Smooth muscle cell (in vitro differentiated cells): ENCODE measurements at regions not wholly inside any gene's neighbourhood (a gene's known extent, or its start where the extent isn't known, plus 50 kb on each side); places are given as distances from the start of the nearest gene placed in this dataset.

Experiments
- DNase-seq: peaks from one replicate; lab custom pipeline; 2025; ENCODE audit not compliant: unreplicated experiment; lab: John Stamatoyannopoulos, UW
- H2AFZ ChIP-seq: fragments of 200-600 bp; sonication (generic); 2 replicates; pipeline ENCODE4 v1.6.0; 2016; ENCODE audit warnings: antibody characterized with exemption, low read depth, mild to moderate bottlenecking
- H3F3A ChIP-seq: fragments of 200-600 bp; sonication (generic); 2 replicates; pipeline ENCODE4 v1.6.0; 2017; ENCODE audit warnings: antibody characterized with exemption, low read depth
- H3K27ac ChIP-seq: fragments of 200-600 bp; sonication (generic); 2 replicates; pipeline ENCODE4 v1.5.1; 2016; ENCODE audit warnings: low read depth, mild to moderate bottlenecking
- H3K27me3 ChIP-seq: fragments of 200-600 bp; sonication (generic); 2 replicates; pipeline ENCODE4 v1.6.1; 2016; ENCODE audit warnings: low read depth, mild to moderate bottlenecking
- H3K36me3 ChIP-seq: fragments of 200-600 bp; sonication (generic); 2 replicates; pipeline ENCODE4 v1.5.1; 2016; ENCODE audit warnings: low read depth
- H3K4me1 ChIP-seq: fragments of 200-600 bp; sonication (generic); 2 replicates; pipeline ENCODE4 v1.5.1; 2016; ENCODE audit warnings: low read depth
- H3K4me2 ChIP-seq: fragments of 200-600 bp; sonication (generic); 2 replicates; pipeline ENCODE4 v1.6.0; 2016; ENCODE audit warnings: mild to moderate bottlenecking
- H3K4me3 ChIP-seq: fragments of 200-600 bp; sonication (generic); 2 replicates; pipeline ENCODE4 v1.5.1; 2016; ENCODE audit warnings: mild to moderate bottlenecking
- H3K79me2 ChIP-seq: fragments of 200-600 bp; sonication (generic); 2 replicates; pipeline ENCODE4 v1.6.0; 2016; ENCODE audit warnings: low read depth, mild to moderate bottlenecking
- H3K9ac ChIP-seq: fragments of 200-600 bp; sonication (generic); 2 replicates; pipeline ENCODE4 v1.6.0; 2016; ENCODE audit warnings: low read depth
- H3K9me3 ChIP-seq: fragments of 200-600 bp; sonication (generic); replicated peaks from 2 replicates; pipeline ENCODE4 v1.5.1; 2016; ENCODE audit warnings: low read depth
- H4K20me1 ChIP-seq: fragments of 200-600 bp; sonication (generic); 2 replicates; pipeline ENCODE4 v1.6.0; 2016; ENCODE audit warnings: low read depth
- WGBS: methylation state at CpG from one replicate; pipeline ENCODE4 v1.1.7; 2016; ENCODE audit warnings: low lambda C conversion rate; 5-methylcytosine and 5-hydroxymethylcytosine counted together
- TF ChIP-seq, protein P1 (sequence below): fragments of 200-600 bp; sonication (generic); IDR thresholded peaks from 2 replicates; pipeline ENCODE4 v1.5.1; 2017; ENCODE audit warnings: borderline replicate concordance, mild to moderate bottlenecking, antibody characterized with exemption; ENCODE audit not compliant: insufficient read depth, poor library complexity, severe bottlenecking

DNA sequence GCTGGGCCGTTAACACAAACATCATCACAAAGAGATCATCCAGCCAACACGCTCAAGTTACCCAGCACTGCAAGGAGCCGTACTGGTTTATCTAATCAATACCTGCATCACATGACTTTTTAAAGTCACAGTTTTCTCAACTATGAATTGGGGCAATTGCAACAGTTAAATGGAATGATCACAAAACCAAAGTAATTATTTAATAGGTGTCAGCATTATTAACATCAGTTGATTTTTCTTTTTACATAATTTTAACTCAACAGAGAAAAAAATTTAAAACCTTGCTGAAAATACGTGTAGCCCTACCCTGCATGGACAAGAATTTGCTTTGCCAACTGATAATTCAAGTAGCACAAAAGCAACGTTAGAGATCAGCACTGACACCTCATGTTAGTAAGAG, 95.7 kb upstream of the SOX9 start:
- TF ChIP-seq, protein P1, sequence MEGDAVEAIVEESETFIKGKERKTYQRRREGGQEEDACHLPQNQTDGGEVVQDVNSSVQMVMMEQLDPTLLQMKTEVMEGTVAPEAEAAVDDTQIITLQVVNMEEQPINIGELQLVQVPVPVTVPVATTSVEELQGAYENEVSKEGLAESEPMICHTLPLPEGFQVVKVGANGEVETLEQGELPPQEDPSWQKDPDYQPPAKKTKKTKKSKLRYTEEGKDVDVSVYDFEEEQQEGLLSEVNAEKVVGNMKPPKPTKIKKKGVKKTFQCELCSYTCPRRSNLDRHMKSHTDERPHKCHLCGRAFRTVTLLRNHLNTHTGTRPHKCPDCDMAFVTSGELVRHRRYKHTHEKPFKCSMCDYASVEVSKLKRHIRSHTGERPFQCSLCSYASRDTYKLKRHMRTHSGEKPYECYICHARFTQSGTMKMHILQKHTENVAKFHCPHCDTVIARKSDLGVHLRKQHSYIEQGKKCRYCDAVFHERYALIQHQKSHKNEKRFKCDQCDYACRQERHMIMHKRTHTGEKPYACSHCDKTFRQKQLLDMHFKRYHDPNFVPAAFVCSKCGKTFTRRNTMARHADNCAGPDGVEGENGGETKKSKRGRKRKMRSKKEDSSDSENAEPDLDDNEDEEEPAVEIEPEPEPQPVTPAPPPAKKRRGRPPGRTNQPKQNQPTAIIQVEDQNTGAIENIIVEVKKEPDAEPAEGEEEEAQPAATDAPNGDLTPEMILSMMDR, result no peak
- WGBS, result 58% methylated on average over 5 of the region's 5 CpGs

DNA sequence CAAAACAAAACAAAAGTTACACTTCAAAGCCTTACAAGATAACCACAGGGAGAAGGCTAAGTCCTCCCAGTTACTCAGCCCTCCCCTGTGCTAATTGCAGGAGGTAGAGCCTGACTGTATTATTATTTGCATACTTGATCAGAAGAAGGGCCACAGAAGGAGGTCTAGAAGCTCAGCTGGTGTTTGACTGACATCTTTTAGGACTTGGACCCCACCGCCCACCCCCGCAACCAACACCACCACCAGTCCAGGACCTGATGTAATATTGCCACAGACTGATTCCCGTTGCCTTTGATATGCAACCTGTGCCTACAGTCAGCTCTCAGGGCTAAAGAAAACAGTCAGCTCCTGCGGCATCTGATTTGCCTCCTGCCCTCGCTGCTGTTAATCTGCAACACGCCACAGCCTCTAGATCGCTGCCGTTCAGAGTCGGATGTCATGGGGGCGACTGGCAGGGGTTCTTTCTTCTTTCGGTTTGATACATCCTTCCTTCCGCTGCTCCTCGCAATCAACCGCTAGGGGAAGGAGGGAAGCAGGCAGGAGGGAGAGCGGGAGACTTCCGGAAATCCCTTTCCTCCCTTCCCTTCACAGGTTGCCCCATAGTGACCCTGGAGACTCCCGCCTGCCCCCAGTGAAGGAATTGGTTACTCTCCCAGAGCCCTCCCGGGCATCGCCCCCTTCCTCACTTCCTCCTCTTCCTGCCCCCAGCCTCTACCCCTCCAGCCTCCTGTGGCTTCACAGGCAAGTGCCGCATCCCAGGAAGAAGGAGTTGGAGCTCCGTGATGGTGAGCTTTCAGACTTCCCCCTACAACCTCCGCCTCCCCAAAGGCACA, 90.5 kb upstream of the SOX9 start:
- Histone ChIP-seq H2AFZ (peak overlapping the region; percentile 95), H3K9ac (peak overlapping the region; percentile 2), H3F3A (no peaks in the 10 kb centered on the region), H3K4me1 (peaks cover 13% of the 10 kb centered on the region), H3K9me3 (no peaks in the 10 kb centered on the region), H4K20me1 (no peaks in the 10 kb centered on the region), H3K4me3 (peak overlapping the region; percentile 61), H3K27me3 (no peaks in the 10 kb centered on the region), H3K36me3 (no peaks in the 10 kb centered on the region), H3K79me2 (no peaks in the 10 kb centered on the region), H3K4me2 (peak overlapping the region; percentile 89), H3K27ac (no peak overlapping the region)
- WGBS, result 8% methylated on average over 19 of the region's 22 CpGs
- peak; percentile 7 for DNase-seq
- TF ChIP-seq, protein P1, result peak; percentile 36

More for the DNA sequence above, 95.7 kb upstream of the SOX9 start:
- no peaks in the 10 kb centered on the region for H3K27me3 ChIP-seq
- H4K20me1 ChIP-seq, result no peaks in the 10 kb centered on the region
- H3K9me3 ChIP-seq, result no peaks in the 10 kb centered on the region
- H3K4me2 ChIP-seq, result no peak overlapping the region
- no peak for DNase-seq
- no peak overlapping the region for H3K4me3 ChIP-seq
- no peaks in the 10 kb centered on the region for H3K36me3 ChIP-seq
- no peaks in the 10 kb centered on the region for H3F3A ChIP-seq
- H3K27ac ChIP-seq, result no peak overlapping the region
- no peaks in the 10 kb centered on the region for H3K79me2 ChIP-seq
- peaks cover 14% of the 10 kb centered on the region for H3K4me1 ChIP-seq
- H3K9ac ChIP-seq, result no peak overlapping the region
- no peak overlapping the region for H2AFZ ChIP-seq

DNA sequence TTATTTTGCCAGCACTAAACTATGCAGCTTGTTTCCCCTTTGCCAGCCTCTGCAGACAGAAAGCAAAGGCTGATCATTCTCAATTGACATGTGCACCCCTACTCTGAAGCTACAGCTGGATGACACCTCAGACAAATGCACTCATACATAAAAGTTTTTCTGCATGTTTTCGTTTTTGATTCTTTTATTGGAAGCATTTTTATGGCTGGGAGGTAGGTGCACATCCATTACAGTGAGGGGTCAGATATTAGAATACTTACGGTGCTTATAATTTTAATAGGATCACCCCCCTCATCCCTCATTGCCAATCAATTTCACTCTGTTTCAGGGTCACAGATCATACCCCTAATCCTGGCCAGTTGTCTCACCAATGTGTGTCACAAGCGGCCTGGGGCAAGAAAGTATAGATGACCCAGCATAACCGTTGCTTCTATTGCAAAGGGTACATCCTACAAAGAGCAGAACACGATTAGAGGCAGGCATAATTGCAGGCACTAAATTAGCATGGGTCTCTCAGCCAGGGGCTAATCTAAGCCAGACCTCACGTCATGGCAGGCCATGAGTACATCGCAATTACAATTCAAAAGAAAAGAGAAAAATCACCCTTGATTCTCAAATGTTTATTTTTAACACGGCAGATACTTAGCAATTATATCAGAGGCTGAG, 89.5 kb upstream of the SOX9 start:
- no peaks in the 10 kb centered on the region for H3K36me3 ChIP-seq
- no peaks in the 10 kb centered on the region for H3K9me3 ChIP-seq
- DNase-seq, result no peak
- no peak overlapping the region for H2AFZ ChIP-seq
- H3K27ac ChIP-seq, result no peak overlapping the region
- H3K27me3 ChIP-seq, result no peaks in the 10 kb centered on the region
- H3K4me1 ChIP-seq, result peaks cover 13% of the 10 kb centered on the region
- no peak overlapping the region for H3K4me3 ChIP-seq
- TF ChIP-seq, protein P1, result no peak
- H4K20me1 ChIP-seq, result no peaks in the 10 kb centered on the region
- no peaks in the 10 kb centered on the region for H3K79me2 ChIP-seq
- whole genome bisulfite sequencing, result 65% methylated on average over 8 of the region's 8 CpGs
- no peaks in the 10 kb centered on the region for H3F3A ChIP-seq
- peak overlapping the region; percentile 89 for H3K4me2 ChIP-seq
- H3K9ac ChIP-seq, result no peak overlapping the region

DNA sequence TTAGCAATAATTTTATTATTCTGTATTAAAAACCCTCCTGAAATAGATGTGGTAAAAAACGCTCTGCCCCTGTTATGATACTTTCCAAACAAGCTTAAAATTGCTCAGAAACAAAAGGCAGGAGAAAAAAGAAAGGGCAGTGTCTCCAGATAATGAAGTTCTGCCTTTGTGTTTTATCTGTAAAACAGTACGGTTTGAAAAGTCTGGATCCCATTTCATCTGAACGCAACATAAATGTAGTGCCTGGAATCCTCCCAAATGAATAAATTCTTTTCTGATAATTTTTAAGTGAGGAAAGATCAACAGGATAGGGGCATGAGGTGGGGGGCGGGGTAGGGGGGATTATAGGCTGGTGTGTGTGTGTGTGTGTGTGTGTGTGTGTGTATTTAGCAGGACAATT, 87.5 kb upstream of the SOX9 start:
- peaks cover 13% of the 10 kb centered on the region for H3K4me1 ChIP-seq
- no peak overlapping the region for H2AFZ ChIP-seq
- no peak for DNase-seq
- no peak overlapping the region for H3K4me3 ChIP-seq
- H3K9me3 ChIP-seq, result no peaks in the 10 kb centered on the region
- H3K4me2 ChIP-seq, result no peak overlapping the region
- 86% methylated on average over 4 of the region's 4 CpGs for WGBS
- no peaks in the 10 kb centered on the region for H3K27me3 ChIP-seq
- no peak overlapping the region for H3K27ac ChIP-seq
- H3F3A ChIP-seq, result no peaks in the 10 kb centered on the region
- TF ChIP-seq, protein P1, result no peak
- H3K79me2 ChIP-seq, result no peaks in the 10 kb centered on the region
- no peaks in the 10 kb centered on the region for H4K20me1 ChIP-seq
- H3K36me3 ChIP-seq, result no peaks in the 10 kb centered on the region
- H3K9ac ChIP-seq, result no peak overlapping the region
